LoVo (cell line): ENCODE measurements at regions not wholly inside any gene's neighbourhood (a gene's known extent, or its start where the extent isn't known, plus 50 kb on each side); places are given as distances from the start of the nearest gene placed in this dataset.
A peak's percentile ranks its signal among the peaks of the same experiment; 100 is the strongest.

Experiments
- DNase-seq: peaks from one replicate; pipeline ENCODE4 v3.0.0-alpha.2; 2016; ENCODE audit warnings: low spot score

DNA sequence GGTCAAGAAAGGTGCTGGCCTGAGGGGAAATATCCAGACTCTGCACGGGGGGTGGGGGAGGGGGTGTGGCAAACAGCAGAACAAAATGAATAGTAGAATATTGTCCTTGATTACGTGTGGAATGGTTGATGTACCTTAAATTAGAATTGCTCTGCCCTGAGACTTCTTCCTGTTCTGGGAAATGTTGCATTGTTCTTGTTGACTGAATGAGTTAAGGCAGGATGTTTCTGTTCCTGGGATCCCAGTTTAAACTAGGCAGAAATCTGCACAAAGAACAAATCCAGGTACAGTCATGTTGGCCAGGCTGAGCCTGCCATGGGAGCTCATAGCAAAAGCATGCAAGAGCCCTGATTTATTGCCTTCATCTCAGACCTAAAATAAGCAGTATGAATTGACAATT, 558.7 kb upstream of the VSTM2A start:
- no peak for DNase-seq

GRCh38 chr7:53984776-53985175, 557.4 kb upstream of the VSTM2A start:
- no peak for DNase-seq

DNA sequence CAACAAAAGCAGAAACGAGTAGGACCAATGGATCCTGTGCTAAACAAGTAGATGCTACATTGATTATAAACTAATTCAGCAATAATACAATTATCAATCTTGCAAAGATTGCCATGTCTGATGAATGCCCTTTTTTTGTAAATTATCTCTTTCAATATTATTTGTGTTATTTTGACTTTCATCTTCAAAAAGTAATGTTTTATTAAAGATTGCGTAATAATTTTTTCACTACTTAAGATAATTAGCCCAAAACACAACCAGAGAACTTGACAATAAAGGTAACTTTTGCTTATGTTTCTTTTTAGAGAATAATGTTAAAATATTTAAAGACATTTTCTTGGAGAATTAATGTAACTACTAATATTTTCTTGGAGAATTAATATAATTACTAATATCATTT, 553.8 kb upstream of the VSTM2A start:
- DNase-seq = no peak

GRCh38 chr7:53993224-53993623, 549.0 kb upstream of the VSTM2A start:
- DNase-seq = no peak

GRCh38 chr7:53996876-53997275, 545.3 kb upstream of the VSTM2A start:
- DNase-seq = no peak

GRCh38 chr7:54014765-54015164, 527.4 kb upstream of the VSTM2A start:
- DNase-seq = no peak

DNA sequence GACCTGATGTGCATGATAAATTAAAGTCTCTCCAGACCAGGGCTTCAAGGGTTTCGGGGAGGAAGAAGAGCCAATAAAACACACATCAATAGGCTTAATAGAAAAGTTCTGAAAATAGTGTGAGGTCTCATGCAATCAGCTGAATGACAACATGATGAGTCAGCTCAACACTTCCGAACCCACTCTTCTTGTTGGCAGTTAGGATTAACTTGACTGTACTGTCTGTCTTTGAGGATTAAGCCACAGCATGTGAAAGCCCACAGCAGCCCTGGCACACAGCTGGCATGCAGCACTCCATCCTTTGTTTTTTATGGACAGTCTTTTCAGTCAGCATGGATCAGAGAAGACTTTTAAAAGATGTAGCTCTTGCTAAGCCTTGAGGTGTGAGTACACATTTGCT, 526.9 kb upstream of the VSTM2A start:
- DNase-seq = peak; percentile 31

DNA sequence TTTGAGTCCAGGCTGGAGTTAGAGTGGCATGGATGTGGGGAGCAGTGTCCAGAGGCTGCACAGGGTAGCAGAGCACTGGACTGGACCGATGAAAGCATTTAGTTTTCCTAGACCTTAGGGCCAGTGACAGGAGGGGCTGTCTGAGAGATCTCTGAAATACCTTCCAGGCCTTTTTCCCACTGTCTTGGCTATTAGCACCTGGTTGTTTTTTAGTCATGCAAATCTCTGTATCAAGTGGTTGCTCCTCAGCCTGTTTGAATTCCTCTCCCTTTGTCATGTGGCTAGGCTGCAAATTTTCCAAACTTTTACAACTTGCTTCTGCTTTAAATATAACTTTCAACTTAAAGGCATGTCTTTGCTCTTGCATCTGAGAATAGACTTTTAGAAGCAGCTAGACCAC, 504.3 kb upstream of the VSTM2A start:
- no peak for DNase-seq

DNA sequence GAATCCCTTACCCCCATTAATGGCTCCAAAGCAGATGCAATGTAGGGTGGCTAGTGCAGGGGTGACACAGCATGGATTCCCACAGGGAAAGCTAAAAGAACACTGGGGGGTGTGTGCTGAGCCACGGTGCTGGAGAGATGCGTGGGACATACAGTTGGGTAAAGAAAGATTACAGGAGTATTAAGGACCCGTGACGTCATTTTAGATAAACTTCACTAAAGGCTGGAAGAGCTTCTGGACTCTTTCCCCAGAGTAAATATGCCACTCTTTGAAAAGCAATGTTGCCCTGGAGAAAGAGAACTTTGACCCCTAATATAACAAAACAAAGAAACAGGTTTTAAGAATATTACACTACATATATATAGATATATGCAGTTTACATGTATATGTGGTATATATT, 481.5 kb upstream of the VSTM2A start:
- DNase-seq = no peak

DNA sequence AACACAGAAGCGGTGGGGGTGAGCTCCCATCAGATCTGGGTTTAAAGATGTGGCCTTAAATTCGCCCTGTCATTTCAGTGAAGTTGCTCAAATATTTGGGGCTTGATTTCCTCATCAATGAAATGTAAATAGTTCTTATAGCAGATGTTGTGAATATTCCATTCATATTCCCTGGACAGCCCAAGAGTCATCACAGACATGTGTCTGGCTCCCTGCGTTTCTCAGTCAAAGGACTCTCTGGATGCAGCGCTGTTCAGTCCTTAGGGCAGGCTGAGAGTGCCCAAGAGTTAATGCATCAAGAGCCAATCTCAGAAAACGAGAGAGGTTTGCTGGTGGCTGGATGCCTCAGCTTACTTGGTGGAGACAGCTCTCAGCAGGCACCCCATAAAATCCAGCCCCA, 475.5 kb upstream of the VSTM2A start:
- DNase-seq = no peak

- no peak for DNase-seq
These were observed 472.3 kb upstream of the VSTM2A start for GRCh38 chr7:54069843-54070242.

GRCh38 chr7:54072710-54073109, 469.5 kb upstream of the VSTM2A start:
- no peak for DNase-seq

GRCh38 chr7:54076616-54077015, 465.6 kb upstream of the VSTM2A start:
- no peak for DNase-seq

- DNase-seq = no peak
These were observed 461.6 kb upstream of the VSTM2A start for GRCh38 chr7:54080525-54080924.

GRCh38 chr7:54080971-54081370, 461.2 kb upstream of the VSTM2A start:
- DNase-seq = no peak

GRCh38 chr7:54084340-54084739, 457.8 kb upstream of the VSTM2A start:
- no peak for DNase-seq

GRCh38 chr7:54090652-54091213, 451.4 kb upstream of the VSTM2A start:
- DNase-seq = no peak

DNA sequence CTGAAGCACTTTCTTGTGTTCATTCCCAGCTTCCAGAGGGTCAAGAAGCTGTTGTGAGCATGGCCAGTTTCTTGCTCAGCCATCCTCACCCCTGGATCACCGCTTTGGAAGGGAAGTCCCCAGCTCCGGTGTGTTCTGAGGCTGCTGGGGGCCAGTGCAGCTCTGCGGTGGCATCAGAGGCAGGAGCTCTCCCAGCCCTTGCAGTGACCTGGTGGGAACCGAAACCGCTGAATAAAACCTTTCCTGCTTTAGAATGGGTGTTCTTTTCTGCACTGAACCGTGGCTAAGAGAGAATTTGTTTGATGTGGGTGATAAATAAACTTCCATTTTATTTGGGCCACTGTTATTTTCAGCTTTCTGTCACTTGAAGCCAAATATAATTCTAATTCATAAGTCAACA, 450.9 kb upstream of the VSTM2A start:
- no peak for DNase-seq

DNA sequence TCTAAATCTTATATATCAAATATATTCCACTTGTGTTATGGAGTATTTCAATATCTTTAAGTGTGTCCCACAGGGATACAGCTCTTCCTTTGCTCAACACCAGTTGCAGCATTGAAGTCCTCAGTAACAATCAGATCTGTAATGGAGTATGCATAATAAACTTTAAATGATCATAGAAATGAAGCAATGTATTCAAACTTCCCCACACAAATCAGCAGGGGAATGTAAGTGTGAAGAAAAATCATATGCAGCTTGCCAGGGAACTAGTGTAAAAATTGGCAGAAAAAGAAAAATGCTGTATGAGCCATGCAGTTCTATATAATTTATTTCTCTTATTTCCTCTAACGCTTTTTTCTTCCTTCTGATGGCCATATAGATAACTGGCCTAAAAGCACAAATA, 444.3 kb upstream of the VSTM2A start:
- no peak for DNase-seq

DNA sequence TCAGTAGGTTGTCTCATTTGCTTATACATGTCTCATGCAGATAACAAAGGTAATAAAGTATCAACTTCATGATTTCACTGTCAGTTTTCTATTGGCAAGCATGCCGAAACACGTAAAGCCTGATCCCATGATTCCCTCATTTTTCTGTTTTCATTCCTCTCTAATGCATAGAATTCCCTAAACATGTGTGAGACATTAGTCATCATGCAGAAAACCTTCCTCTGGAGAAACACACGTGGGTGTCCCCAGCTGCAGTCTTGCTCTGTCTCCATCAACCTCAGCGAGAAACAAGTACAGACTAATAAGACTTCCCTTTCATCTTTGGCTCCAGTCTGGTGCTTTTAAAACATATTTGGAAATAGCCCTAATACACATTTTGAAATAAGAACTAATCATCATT, 432.7 kb upstream of the VSTM2A start:
- no peak for DNase-seq

- DNase-seq = no peak
These were observed 430.2 kb upstream of the VSTM2A start for GRCh38 chr7:54111814-54112511.

- DNase-seq = no peak
These were observed 429.6 kb upstream of the VSTM2A start for GRCh38 chr7:54112567-54112966.

- no peak for DNase-seq
These were observed 427.0 kb upstream of the VSTM2A start for GRCh38 chr7:54115028-54115763.

DNA sequence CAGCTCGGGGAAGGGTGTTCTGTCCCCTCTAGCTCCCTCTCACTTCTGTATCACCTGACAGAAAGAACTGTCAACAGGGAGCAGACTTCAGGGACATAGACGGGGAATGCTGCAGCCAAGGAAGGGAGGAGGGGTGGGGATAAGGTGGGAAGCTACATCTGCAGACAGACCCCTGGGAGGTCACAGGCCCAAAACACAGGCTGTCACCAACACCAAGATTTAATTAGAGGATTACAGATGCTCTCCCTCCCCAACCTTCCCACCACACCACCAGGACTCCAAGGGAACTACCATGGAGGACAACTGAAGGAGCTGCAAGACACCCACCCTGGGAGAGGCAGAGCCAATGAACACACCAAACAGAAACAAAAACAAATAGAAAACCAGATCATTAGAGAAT, 425.2 kb upstream of the VSTM2A start:
- no peak for DNase-seq
